HL-60 (cell line): ENCODE measurements at regions not wholly inside any gene's neighbourhood (a gene's known extent, or its start where the extent isn't known, plus 50 kb on each side); places are given as distances from the start of the nearest gene placed in this dataset.

Experiments
- DNase-seq, 2 experiments: peaks; one replicate each; pipeline ENCODE4 v3.0.0-alpha.2; 2010 to 2020; ENCODE audit warnings: low read depth in 1 of 2, low spot score in 1 of 2
- H3K27ac ChIP-seq: fragments of 250-450 bp; sonication (Bioruptor Pico); replicated peaks from 2 replicates; pipeline ENCODE4 v1.5.1; 2020; ENCODE audit warnings: mild to moderate bottlenecking, moderate library complexity
- H3K27me3 ChIP-seq: fragments of 250-450 bp; sonication (Bioruptor Pico); 2 replicates; pipeline ENCODE4 v1.5.1; 2021; ENCODE audit warnings: mild to moderate bottlenecking, moderate library complexity; ENCODE audit not compliant: insufficient read depth, poor library complexity, severe bottlenecking
- H3K4me3 ChIP-seq: replicated peaks from 2 replicates; pipeline ENCODE4 v1.5.1; 2011; ENCODE audit warnings: mild to moderate bottlenecking, control low read depth, low read length; ENCODE audit not compliant: insufficient read depth
- CTCF ChIP-seq: IDR thresholded peaks from one replicate; pipeline ENCODE4 v1.5.1; 2011; ENCODE audit warnings: low read length, control low read depth, inconsistent platforms; ENCODE audit not compliant: insufficient read depth
- GABPA ChIP-seq: IDR thresholded peaks from 2 replicates; pipeline ENCODE4 v1.6.1; 2012; ENCODE audit warnings: low read depth
- POLR2AphosphoS5 ChIP-seq: IDR thresholded peaks from 2 replicates; pipeline ENCODE4 v1.6.1; 2012; ENCODE audit warnings: low read depth
- REST ChIP-seq: IDR thresholded peaks from 2 replicates; pipeline ENCODE4 v1.6.1; 2012; ENCODE audit warnings: low read depth; ENCODE audit not compliant: insufficient replicate concordance
- SPI1 ChIP-seq: IDR thresholded peaks from 2 replicates; pipeline ENCODE4 v1.6.1; 2012; ENCODE audit warnings: low read depth, mild to moderate bottlenecking, borderline replicate concordance

- Histone ChIP-seq H3K27ac (no peak overlapping the region), H3K4me3 (no peak overlapping the region), H3K27me3 (no peaks in the 10 kb centered on the region)
- TF ChIP-seq CTCF, result no peak
- no peak for TF ChIP-seq REST
- no peak for TF ChIP-seq POLR2AphosphoS5
- TF ChIP-seq GABPA, result no peak
- no peak for TF ChIP-seq SPI1
- no peak for DNase-seq
Measured at GRCh38 chr13:22736084-22736767, 444.6 kb upstream of the SGCG start.

- Histone ChIP-seq H3K27me3 (no peaks in the 10 kb centered on the region), H3K27ac (no peak overlapping the region), H3K4me3 (no peak overlapping the region)
- DNase-seq, result no peak
- TF ChIP-seq CTCF, result no peak
- TF ChIP-seq SPI1, result no peak
- TF ChIP-seq REST, result no peak
- TF ChIP-seq POLR2AphosphoS5, result no peak
- no peak for TF ChIP-seq GABPA
Measured at GRCh38 chr13:22736768-22737092, 444.0 kb upstream of the SGCG start.

- TF ChIP-seq POLR2AphosphoS5 (no peak), REST (no peak), CTCF (no peak), SPI1 (no peak), GABPA (no peak)
- no peaks in the 10 kb centered on the region for H3K27me3 ChIP-seq
- no peak overlapping the region for H3K4me3 ChIP-seq
- DNase-seq, result no peak
- H3K27ac ChIP-seq, result no peak overlapping the region
Measured at GRCh38 chr13:22738357-22738756, 442.4 kb upstream of the SGCG start.
